GM21825 (cell line): ENCODE measurements at regions not wholly inside any gene's neighbourhood (a gene's known extent, or its start where the extent isn't known, plus 50 kb on each side); places are given as distances from the start of the nearest gene placed in this dataset.

ENCODE experiments used
- ATAC-seq: cut with Tn5 transposase; IDR thresholded peaks from one replicate; pipeline ENCODE4 v1.9.1; 2021; ENCODE audit warnings: mild to moderate bottlenecking, moderate library complexity; ENCODE audit not compliant: unreplicated experiment

GRCh38 chr13:58151452-58151851 lies 519.9 kb downstream of the PCDH17 start:
- ATAC-seq: no peak

DNA sequence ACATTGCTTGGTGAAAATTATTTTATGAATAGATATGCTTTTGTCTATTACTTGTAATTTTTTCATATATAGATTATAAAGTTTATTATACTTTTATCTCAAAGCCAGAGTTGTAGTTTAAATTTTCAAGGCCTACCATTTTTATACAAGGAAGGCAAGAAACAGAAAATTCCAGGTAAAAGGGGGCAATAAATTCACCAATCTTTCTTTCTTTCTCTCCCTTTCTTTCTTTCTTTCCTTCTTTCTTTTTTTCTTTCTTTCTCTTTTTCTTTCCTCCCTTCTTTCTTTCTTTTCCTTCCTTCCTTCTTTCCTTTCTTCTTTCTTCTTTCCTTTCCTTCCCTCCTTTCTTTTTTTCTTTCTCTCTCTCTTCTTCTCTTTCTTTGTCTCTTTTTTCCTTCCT lies 529.4 kb downstream of the PCDH17 start:
- ATAC-seq: no peak

- no peak for ATAC-seq
These were observed 534.1 kb downstream of the PCDH17 start for GRCh38 chr13:58165617-58166016.

GRCh38 chr13:58181111-58181510 lies 549.6 kb downstream of the PCDH17 start:
- no peak for ATAC-seq

GRCh38 chr13:58187881-58188280 lies 556.3 kb downstream of the PCDH17 start:
- ATAC-seq: no peak

DNA sequence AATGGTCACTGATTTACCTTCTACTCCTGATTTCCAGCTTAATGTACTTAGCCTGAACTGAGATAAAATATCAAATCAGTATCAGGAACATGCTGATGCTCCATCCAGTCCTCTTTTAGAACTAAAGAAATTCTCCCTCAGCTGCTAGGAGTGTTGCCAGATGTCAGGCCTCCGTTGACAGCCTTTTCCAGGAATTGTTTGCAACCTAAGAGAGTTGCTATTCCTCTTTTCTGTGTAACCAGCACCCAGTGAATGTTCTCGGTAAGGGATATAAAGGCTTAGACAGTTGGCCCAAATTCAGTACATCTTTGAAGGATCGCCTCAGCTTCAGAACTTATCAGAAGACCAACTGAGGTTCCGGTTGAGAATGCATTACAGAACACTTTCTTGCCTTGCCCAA lies 559.0 kb downstream of the PCDH17 start:
- no peak for ATAC-seq

GRCh38 chr13:58191754-58192153 lies 560.2 kb downstream of the PCDH17 start:
- ATAC-seq: no peak

DNA sequence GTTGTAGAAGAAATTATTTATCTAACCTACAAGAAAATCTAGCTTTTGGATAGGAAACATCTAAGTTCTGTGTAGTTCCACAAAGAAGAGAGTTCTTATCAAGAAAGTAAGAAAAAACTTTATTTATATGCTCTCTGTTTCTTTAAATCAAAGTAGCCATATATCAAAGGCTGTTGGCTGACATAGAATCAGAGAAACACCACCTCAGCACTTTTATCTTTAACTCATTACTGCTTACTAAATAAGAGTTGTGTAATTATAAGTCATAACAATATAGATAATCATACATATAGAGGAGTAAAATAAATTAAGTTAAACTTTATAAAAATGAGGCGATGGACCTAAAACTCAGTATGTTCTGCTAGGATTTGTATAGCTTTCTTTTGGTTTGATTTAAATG lies 570.6 kb downstream of the PCDH17 start:
- no peak for ATAC-seq

DNA sequence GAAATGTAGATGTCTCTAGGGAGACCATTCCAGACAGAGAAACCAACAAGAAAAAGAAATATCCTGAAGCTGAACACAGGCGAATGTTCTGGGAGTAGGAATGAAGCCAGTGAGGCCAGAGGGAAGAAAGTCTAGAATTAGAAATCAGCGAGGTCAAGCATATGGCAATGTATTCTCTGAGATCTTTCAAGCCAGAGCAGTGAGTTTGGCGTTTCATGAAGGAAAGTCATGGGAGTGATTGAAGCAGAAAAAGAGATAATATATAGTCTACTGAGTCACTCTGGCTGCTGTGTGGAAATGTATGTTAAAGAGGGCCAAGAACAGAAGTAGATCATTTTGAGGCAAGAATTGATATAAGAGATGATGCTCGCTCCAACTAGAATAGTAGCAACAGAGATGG lies 576.0 kb downstream of the PCDH17 start:
- ATAC-seq: no peak

DNA sequence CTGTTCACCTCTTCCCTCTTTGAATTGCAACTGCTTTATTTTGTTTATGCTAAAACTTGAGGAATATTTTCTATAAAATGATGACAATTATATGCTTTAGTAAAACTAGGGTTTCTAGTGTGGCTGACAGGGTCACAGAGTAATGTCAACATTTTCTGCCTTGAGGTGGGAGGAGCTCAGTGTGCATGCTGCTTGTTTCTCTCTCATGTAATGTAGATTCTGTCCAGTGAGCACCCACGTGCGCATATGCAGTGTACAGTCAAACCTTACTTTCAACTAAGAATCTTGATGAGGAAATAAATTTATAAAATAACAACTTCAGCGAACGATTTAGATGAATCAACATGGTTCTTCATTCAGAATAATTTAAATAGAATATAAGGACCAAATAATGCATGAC lies 603.9 kb downstream of the PCDH17 start:
- no peak for ATAC-seq

DNA sequence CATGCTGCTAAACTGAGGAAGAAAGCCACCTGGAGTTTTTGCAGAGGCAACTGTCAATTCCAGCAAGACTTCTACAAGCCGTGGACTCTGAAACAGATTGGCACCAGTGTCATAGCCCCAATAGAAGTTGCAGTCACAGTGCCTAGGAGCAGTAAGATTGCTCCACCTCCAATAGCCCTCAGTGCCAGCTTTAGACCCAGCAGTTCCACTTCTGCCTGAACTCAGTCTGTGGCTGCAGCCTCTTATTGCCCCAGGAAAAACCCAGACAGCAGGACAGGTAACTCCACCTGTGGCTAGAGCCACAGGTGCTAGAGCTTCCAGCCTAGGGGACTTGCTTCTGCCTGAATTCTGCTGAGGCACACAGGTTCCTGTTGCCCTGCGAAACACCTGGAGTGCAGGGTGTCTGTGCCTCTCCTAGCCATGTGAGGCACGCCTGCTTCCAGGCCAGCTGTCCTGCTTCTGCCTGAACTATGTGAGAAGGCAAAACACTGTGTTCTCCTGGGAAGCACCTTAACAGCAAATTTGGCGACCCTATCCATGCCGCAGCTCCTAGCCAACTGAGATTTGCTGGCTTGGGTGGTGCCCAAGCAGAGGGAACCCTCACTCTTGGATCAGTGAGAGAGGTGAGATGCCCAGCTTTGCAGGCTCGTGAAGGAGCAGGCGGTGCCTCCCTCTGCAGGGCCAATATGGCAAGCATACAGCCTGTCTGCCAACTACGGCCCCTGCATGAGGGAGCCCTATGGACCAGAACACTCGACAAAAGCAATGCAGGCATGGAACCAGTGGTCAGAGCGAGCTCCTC lies 607.6 kb downstream of the PCDH17 start:
- ATAC-seq: no peak

DNA sequence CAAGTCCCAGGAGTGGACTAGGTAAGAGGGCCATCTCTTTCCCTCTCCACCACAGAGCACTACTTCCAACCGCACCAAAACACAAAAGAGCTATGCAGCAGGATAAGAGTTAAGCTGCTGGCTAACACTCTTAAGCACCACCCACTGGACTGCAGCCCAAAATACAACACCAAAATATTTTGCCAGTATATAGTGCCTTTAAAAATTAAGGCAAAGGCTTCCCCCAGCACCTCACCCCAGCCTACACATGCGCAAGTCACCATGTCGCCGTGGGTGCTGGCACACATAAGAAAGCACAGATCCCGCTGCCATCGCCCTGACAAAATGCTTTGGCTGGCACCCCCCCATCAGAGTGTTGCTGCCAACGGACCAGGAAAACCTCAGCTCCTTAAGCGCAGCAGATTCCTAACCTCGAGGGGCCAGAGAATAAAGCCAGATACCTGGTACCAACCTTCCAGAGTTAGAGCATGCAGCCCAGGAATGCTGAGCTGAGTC lies 608.3 kb downstream of the PCDH17 start:
- no peak for ATAC-seq

GRCh38 chr13:58247080-58247479 lies 615.5 kb downstream of the PCDH17 start:
- ATAC-seq: no peak

- no peak for ATAC-seq
These were observed 623.4 kb downstream of the PCDH17 start for GRCh38 chr13:58254943-58255342.

DNA sequence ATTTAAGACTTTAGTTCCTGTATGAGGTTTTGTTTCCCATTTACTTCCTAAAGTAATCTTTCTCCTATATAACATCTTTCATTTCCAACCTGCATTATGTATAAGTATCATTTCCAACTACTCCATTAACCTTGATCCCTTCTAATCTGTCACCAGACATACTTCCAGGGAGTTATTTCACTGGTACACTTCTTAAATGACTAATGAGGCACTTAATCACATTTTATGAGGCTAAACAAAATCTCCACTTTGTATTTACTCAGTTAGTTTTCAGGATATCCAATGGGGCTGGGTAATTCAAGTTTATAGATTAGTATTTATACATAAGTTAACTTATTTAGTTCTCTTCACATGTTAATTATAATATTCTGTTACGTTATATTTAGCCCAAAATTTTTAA lies 634.7 kb downstream of the PCDH17 start:
- ATAC-seq: no peak

DNA sequence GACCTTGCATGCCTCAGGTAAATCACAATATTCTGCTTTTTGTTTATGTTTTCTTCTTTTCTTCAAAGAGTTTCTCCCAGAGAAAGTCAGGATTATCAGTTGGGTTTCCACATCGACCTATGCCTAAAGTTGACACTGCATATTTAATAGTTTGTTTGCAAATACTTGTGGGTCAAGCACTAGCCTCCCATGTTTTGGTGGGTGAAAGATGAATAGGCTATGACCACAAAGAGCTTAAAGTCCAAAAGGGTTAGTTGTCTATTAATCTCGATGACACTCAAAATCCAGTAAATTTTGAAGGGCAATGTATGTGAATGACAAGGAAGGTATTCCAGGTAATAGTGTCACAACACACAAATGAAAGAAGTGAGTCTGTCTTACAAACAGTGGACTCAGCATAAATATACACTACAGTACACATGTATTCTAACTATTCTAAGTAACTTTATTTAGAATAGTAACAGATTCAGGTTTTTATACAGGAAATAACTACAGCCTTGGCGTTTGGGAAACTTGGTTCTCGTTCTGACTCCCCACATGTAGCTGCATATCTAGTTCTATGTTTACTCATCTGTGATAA lies 667.1 kb downstream of the PCDH17 start:
- ATAC-seq: no peak

DNA sequence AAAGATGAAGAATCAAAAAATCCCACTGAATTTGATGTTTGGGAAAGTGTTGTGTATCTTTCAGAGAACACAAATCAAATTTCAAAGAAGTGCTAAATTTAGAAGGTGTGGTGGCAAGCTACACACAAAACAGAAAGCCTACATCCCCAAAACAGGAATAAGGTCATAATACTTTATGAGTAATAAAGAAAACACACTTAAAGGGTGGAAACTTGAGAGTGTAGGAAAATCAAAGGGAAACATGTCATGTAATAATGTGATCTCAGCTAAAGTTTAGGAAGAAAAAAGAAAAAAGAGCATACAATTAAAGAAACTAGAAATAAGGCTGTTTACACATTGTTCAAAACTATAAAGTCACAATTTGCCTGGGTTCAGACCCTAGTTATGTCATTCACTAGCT lies 668.7 kb downstream of the PCDH17 start:
- no peak for ATAC-seq

GRCh38 chr13:58300974-58301681 lies 669.6 kb downstream of the PCDH17 start:
- ATAC-seq: no peak

GRCh38 chr13:58302349-58302748 lies 670.8 kb downstream of the PCDH17 start:
- no peak for ATAC-seq

DNA sequence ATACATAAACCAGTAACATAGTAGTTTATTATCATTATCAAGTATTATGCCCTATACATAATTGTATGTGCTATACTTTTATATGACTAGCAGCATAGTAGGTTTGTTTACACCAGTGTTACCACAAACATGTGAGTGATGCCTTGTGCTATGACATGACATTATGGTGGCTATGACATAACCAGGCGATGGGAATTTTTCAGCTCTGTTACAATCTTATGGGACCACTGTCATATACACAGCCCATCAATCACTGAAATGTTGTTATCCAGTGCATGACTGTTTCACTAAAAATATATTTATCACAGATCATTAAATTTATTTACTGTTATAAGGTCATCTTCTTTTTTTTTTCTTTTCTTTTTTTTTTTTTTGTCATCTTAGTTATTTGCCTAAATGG lies 674.5 kb downstream of the PCDH17 start:
- no peak for ATAC-seq

GRCh38 chr13:58313219-58313618 lies 681.7 kb downstream of the PCDH17 start:
- ATAC-seq: no peak
